Thoracic aorta (tissue), 2 donors: ENCODE measurements at regions not wholly inside any gene's neighbourhood (a gene's known extent, or its start where the extent isn't known, plus 50 kb on each side); places are given as distances from the start of the nearest gene placed in this dataset.

ENCODE experiments used
- ATAC-seq: fragments of 150-250 bp; one replicate; pipeline ENCODE4 v1.8.0; 2017; ENCODE audit warnings: low read depth; ENCODE audit not compliant: insufficient number of reproducible peaks, low FRiP score
- DNase-seq: peaks from one replicate; pipeline ENCODE4 v3.0.0-alpha.2; 2020; ENCODE audit warnings: low spot score
- H3K27ac ChIP-seq, 2 donors: fragments of 200-600 bp; sonication (generic); 1 replicate in 1 of 2; 2 replicates in 1 of 2; pipeline ENCODE4 v1.5.1; 2016; ENCODE audit warnings: mild to moderate bottlenecking in 2 of 2, moderate library complexity in 2 of 2
- H3K27me3 ChIP-seq: fragments of 200-600 bp; sonication (generic); replicated peaks from 2 replicates; pipeline ENCODE4 v1.6.0; 2016; ENCODE audit warnings: mild to moderate bottlenecking; ENCODE audit not compliant: insufficient read depth
- H3K36me3 ChIP-seq: fragments of 200-600 bp; sonication (generic); one replicate; pipeline ENCODE4 v1.5.1; 2016
- H3K4me1 ChIP-seq, 2 donors: fragments of 200-600 bp; sonication (generic); 1 replicate in 1 of 2; 2 replicates in 1 of 2; pipeline versions ENCODE4 v1.5.1 to v1.6.0; 2016; ENCODE audit warnings: low read depth in 2 of 2, mild to moderate bottlenecking in 1 of 2; ENCODE audit not compliant: control insufficient read depth in 1 of 2
- H3K4me3 ChIP-seq: fragments of 200-600 bp; sonication (generic); 2 replicates; pipeline ENCODE4 v1.5.1; 2016; ENCODE audit warnings: mild to moderate bottlenecking
- H3K9me3 ChIP-seq: fragments of 200-600 bp; sonication (generic); 2 replicates; pipeline ENCODE4 v1.5.1; 2016
- TF ChIP-seq, protein P1 (sequence below): fragments of 200-600 bp; sonication (generic); IDR thresholded peaks from one replicate; pipeline ENCODE4 v1.5.1; 2019; ENCODE audit warnings: antibody characterized with exemption

DNA sequence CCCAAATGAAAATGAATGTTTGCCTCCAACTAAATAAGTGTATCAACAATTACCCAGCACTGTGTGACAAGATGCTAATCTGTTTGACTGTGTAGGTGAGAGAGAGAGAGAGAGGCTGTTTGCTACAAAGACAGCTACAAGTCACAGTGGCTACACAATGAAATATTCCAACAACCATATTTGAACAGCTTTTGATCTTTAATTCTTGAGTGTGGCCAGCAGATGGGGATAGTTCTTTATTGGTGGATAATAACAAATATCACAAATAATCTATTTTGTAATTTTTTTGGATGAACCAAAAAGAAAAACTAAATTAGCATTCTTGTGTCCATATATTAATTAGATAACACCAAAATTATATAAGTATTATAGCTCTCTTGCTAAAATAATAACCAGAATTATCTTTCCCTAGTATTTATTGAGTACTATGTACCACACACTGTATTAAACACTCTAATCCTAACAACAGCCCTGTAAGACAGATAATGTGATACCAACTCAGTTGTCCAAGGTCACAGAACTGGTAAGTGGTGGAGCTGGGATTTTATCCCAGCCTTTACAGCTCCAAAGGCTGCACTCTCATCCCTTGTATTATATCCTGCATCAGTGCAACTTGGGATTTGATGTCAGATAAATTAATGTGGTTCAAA lies 61.9 kb upstream of the C3orf80 start:
- DNase-seq (no peak), ATAC-seq (no peak)
- H3K4me1 ChIP-seq: no peaks in the 10 kb centered on the region

DNA sequence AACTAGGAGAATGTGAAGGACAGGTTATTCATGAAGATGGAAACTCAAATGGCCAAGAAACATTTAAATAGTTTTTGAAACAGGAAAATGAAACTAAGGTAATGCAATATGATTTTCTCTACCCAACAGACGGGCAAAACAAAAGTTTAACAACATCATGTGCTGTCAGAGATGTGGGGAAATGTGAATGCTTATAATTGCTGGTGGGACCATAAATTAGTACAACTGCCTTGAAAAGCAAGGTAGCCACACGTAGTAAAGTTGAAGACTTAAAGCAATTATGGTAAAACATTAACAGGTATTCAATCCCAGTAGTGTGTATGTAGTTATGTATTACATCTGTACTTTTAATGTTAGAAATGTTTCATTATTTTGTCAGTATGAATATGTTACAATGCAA lies 57.0 kb upstream of the C3orf80 start:
- Histone ChIP-seq H3K27me3 (no peaks in the 10 kb centered on the region), H3K27ac (no peak overlapping the region), H3K36me3 (no peaks in the 10 kb centered on the region), H3K4me3 (no peak overlapping the region), H3K4me1 (no peaks in the 10 kb centered on the region), H3K9me3 (no peaks in the 10 kb centered on the region)
- DNase-seq (no peak), ATAC-seq (no peak)
- TF ChIP-seq, protein P1, sequence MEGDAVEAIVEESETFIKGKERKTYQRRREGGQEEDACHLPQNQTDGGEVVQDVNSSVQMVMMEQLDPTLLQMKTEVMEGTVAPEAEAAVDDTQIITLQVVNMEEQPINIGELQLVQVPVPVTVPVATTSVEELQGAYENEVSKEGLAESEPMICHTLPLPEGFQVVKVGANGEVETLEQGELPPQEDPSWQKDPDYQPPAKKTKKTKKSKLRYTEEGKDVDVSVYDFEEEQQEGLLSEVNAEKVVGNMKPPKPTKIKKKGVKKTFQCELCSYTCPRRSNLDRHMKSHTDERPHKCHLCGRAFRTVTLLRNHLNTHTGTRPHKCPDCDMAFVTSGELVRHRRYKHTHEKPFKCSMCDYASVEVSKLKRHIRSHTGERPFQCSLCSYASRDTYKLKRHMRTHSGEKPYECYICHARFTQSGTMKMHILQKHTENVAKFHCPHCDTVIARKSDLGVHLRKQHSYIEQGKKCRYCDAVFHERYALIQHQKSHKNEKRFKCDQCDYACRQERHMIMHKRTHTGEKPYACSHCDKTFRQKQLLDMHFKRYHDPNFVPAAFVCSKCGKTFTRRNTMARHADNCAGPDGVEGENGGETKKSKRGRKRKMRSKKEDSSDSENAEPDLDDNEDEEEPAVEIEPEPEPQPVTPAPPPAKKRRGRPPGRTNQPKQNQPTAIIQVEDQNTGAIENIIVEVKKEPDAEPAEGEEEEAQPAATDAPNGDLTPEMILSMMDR: no peak

More for the DNA sequence above, 61.9 kb upstream of the C3orf80 start:
- no peaks in the 10 kb centered on the region for H3K27me3 ChIP-seq
- TF ChIP-seq, protein P1: peak; percentile 44
- H3K36me3 ChIP-seq: no peaks in the 10 kb centered on the region
- no peak overlapping the region for H3K4me3 ChIP-seq
- H3K9me3 ChIP-seq: no peaks in the 10 kb centered on the region
- no peak overlapping the region for H3K27ac ChIP-seq

DNA sequence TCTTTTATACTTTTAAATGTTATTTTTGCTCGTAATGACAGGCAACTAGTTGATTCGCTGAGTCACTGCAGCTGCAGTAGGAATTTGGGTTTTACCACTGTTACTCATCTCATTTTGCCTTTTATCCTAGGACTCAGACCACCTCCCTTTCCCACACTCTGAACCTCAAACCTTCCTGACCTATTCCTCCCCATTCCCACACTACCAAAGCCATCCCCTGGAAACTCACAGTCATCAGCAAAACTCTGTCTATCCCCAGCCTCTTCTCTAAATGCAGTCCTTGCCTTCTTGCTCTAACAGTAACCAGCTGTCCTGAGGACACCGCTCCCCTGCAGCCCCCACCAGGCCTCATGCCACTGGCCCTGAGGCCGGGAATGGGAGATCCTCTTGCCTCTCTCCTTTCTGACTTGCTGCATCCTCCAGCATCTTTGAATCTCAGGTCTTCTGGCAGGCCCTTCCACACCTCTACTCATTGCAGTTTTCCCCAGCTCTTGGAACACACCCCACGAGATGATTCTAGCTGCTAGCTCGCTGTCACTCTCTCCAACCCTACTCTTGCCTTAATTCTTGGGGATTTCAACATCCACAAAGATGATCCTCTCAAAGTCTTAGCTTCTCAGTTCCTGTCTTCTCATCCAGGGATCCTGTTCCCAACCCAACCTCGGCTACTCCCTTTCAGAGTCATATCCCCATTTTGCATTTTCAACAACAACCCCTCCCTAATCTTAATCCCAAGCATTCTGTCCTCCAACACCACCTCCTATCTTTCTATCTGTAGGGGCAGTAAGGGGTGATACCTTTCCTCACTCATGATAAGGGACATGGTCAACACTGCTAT lies 55.9 kb upstream of the C3orf80 start:
- no peaks in the 10 kb centered on the region for H3K36me3 ChIP-seq
- TF ChIP-seq, protein P1: no peak
- no peak overlapping the region for H3K27ac ChIP-seq
- no peak overlapping the region for H3K4me3 ChIP-seq
- H3K4me1 ChIP-seq: no peaks in the 10 kb centered on the region
- no peak for DNase-seq
- no peaks in the 10 kb centered on the region for H3K9me3 ChIP-seq
- no peaks in the 10 kb centered on the region for H3K27me3 ChIP-seq
- no peak for ATAC-seq

DNA sequence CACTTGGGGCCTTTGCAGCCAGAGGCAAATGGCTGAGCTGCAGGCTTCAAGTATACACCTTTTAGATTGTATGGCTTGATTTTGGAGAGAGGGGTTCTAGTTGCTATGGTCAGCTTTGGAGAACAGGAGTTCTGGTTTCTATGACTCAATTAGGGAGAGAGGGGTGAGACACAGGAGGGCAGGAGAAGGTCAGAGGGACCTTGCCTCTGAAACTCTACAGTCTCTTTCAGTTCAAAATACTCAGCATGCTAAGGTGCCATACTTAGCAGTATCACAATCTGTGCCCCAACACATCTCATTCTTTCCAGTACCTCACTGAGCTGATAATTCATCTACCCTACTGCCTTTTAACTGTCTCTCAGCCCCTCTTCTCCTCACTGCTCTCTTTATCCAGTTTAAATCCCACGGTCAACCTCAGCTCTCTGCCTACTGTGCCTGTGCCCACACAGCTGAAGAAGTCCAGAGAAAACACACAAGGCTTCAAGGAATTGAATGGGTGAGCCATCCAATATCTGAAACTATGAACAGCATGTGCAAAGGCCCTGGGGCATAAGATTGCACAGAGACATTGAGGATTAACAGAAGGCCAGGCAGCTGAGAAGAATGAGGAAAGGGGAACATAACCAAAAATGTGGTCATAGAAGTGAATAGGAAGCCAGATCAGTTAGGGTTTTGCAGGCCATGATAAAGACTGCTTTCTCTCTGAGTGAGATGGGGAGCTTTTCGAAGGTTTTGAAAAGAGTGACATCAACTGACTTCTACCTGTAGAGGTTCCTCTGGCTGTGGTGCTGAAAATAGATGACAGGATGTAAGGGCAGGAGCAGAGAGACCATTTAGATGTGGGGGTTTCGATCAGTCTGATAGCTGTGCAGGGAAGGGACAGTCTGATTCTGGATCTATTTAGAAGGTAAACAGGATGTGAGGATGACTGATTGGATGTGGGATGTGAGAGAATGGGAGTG lies 54.5 kb upstream of the C3orf80 start:
- DNase-seq (no peak), ATAC-seq (no peak)
- no peaks in the 10 kb centered on the region for H3K4me1 ChIP-seq
- no peaks in the 10 kb centered on the region for H3K27me3 ChIP-seq
- H3K27ac ChIP-seq: no peak overlapping the region
- no peaks in the 10 kb centered on the region for H3K9me3 ChIP-seq
- TF ChIP-seq, protein P1: no peak
- no peaks in the 10 kb centered on the region for H3K36me3 ChIP-seq
- no peak overlapping the region for H3K4me3 ChIP-seq
